ENCODE measurements at regions not wholly inside any gene's neighbourhood (a gene's known extent, or its start where the extent isn't known, plus 50 kb on each side); places are given as distances from the start of the nearest gene placed in this dataset.

GRCh38 chr2:220163486-220163885 lies 536.1 kb downstream of the SLC4A3 start:
- no peaks in the 10 kb centered on the region for H3K9me3 ChIP-seq
- intact Hi-C loops (cut with DNase I; ENCODE audit: low total_unique reads) (no loop called here), in situ Hi-C loops (cut with MboI; ENCODE audit: low sequenced_read_pairs in 4 of 4) (no loop called here)
- ATAC-seq, result no peak
- H3K27ac ChIP-seq, result no peak overlapping the region
- H3K4me1 ChIP-seq, result no peaks in the 10 kb centered on the region
- no peak for TF ChIP-seq POLR2A (IDR thresholded peaks at IDR 0.05)
- TF ChIP-seq, protein P1, sequence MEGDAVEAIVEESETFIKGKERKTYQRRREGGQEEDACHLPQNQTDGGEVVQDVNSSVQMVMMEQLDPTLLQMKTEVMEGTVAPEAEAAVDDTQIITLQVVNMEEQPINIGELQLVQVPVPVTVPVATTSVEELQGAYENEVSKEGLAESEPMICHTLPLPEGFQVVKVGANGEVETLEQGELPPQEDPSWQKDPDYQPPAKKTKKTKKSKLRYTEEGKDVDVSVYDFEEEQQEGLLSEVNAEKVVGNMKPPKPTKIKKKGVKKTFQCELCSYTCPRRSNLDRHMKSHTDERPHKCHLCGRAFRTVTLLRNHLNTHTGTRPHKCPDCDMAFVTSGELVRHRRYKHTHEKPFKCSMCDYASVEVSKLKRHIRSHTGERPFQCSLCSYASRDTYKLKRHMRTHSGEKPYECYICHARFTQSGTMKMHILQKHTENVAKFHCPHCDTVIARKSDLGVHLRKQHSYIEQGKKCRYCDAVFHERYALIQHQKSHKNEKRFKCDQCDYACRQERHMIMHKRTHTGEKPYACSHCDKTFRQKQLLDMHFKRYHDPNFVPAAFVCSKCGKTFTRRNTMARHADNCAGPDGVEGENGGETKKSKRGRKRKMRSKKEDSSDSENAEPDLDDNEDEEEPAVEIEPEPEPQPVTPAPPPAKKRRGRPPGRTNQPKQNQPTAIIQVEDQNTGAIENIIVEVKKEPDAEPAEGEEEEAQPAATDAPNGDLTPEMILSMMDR (IDR thresholded peaks at IDR 0.05 in 4 of 5, conservative IDR thresholded peaks at IDR 0.05 in 1 of 5), result no peak
- DNase-seq, result no peak
- no peaks in the 10 kb centered on the region for H3K27me3 ChIP-seq
- no peak overlapping the region for H3K4me3 ChIP-seq
- no peaks in the 10 kb centered on the region for H3K36me3 ChIP-seq

DNA sequence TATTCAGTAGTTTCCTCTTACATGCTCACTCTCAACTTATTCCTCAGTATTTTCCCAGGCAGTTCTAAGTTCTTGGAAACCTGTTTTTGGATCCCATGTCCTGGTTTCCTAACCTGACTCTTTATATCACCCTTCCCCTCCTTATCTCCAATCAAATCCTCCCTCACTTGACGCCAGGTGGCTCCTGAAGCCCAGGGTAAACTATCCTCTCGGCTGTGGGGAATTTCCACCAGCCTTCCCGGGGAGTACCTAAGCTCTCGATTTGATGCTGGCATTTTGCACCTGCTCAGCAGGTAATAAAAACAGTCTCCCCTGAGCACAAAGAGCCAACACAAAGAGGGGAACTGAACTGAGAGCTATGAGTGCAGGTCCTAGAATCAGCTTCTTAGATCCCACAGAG lies 538.0 kb downstream of the SLC4A3 start:
- no peak overlapping the region for H3K27ac ChIP-seq
- no peak for ATAC-seq

GRCh38 chr2:220166616-220167015 lies 539.2 kb downstream of the SLC4A3 start:
- H3K9me3 ChIP-seq, result no peaks in the 10 kb centered on the region
- TF ChIP-seq POLR2A (IDR thresholded peaks at IDR 0.05), result no peak
- TF ChIP-seq, protein P1 (IDR thresholded peaks at IDR 0.05 in 4 of 5, conservative IDR thresholded peaks at IDR 0.05 in 1 of 5), result no peak
- H3K4me1 ChIP-seq, result no peaks in the 10 kb centered on the region
- no peaks in the 10 kb centered on the region for H3K36me3 ChIP-seq
- DNase-seq (no peak), ATAC-seq (no peak)
- H3K27ac ChIP-seq, result no peak overlapping the region
- H3K4me3 ChIP-seq, result no peak overlapping the region
- intact Hi-C loops (cut with DNase I; ENCODE audit: low total_unique reads), result no loop called here
- no peaks in the 10 kb centered on the region for H3K27me3 ChIP-seq
- in situ Hi-C loops (cut with MboI; ENCODE audit: low sequenced_read_pairs in 4 of 4), result no loop called here

More for the DNA sequence above, 538.0 kb downstream of the SLC4A3 start:
- Histone ChIP-seq H3K9me3 (no peaks in the 10 kb centered on the region), H3K4me1 (no peaks in the 10 kb centered on the region), H3K4me3 (no peak overlapping the region), H3K27me3 (no peaks in the 10 kb centered on the region), H3K36me3 (no peaks in the 10 kb centered on the region)
- intact Hi-C loops (cut with DNase I; ENCODE audit: low total_unique reads) (no loop called here), in situ Hi-C loops (cut with MboI; ENCODE audit: low sequenced_read_pairs in 4 of 4) (no loop called here)
- no peak for TF ChIP-seq POLR2A (IDR thresholded peaks at IDR 0.05)
- TF ChIP-seq, protein P1 (IDR thresholded peaks at IDR 0.05 in 4 of 5, conservative IDR thresholded peaks at IDR 0.05 in 1 of 5), result no peak
- DNase-seq, result no peak

DNA sequence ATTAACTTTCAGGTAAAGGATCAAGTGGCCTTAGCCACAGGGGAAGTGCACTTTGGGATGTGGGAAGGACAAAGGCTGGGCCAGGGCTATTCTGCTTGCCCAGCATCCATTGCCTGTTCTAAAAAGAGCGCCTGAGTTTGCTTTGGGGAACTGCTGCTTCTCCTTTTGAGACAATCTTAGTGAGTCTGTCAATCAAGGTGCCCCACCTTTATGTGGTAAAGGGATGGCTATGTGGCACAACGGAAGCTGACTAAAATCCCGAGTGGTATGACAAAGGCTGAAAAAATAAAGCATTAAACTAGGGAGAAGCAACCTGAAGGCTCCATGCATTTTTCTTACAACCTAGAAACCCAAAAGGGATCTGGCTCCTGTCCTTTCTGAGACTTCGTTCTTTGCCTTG lies 540.5 kb downstream of the SLC4A3 start:
- intact Hi-C loops (cut with DNase I; ENCODE audit: low total_unique reads) (no loop called here), in situ Hi-C loops (cut with MboI; ENCODE audit: low sequenced_read_pairs in 4 of 4) (no loop called here)
- Histone ChIP-seq H3K4me3 (no peak overlapping the region), H3K27me3 (no peaks in the 10 kb centered on the region), H3K4me1 (no peaks in the 10 kb centered on the region), H3K9me3 (no peaks in the 10 kb centered on the region), H3K36me3 (no peaks in the 10 kb centered on the region), H3K27ac (no peak overlapping the region)
- no peak for TF ChIP-seq POLR2A (IDR thresholded peaks at IDR 0.05)
- TF ChIP-seq, protein P1 (IDR thresholded peaks at IDR 0.05 in 4 of 5, conservative IDR thresholded peaks at IDR 0.05 in 1 of 5), result no peak
- no peak for ATAC-seq
- no peak for DNase-seq

DNA sequence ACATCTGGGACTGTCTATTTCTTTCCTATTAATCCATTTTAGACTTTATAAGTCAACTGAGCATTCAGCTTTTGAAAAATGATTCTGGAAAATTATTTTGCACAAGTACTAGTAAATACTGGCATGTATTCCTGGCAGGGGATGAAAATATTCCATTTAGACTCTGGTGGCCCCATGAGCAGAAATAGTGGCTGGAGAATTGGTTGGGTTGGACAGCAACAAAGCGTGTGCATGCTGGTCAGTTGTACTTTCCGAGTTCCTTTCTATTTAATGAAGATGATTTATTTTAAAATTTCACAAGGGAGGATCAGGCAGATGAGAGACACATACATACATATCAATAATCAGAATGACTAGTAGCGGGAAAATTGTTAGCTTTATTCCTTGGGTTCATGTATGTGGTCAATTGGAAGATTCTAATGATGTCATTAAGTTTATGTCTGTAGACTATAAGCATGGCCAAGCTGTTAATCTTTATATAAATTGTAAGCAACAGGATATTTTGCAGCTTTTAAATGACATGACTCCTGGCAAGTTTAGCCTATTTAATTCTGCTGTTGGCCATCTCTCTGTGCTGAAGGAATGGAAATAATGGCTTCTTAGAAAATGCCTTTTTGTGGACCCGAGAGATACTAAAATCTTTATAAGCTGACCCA lies 541.6 kb downstream of the SLC4A3 start:
- DNase-seq (no peak), ATAC-seq (no peak)
- intact Hi-C loops (cut with DNase I; ENCODE audit: low total_unique reads) (no loop called here), in situ Hi-C loops (cut with MboI; ENCODE audit: low sequenced_read_pairs in 4 of 4) (no loop called here)
- no peaks in the 10 kb centered on the region for H3K36me3 ChIP-seq
- no peaks in the 10 kb centered on the region for H3K4me1 ChIP-seq
- H3K9me3 ChIP-seq, result no peaks in the 10 kb centered on the region
- TF ChIP-seq, protein P1 (IDR thresholded peaks at IDR 0.05 in 4 of 5, conservative IDR thresholded peaks at IDR 0.05 in 1 of 5), result no peak
- TF ChIP-seq POLR2A (IDR thresholded peaks at IDR 0.05), result no peak
- no peak overlapping the region for H3K27ac ChIP-seq
- no peaks in the 10 kb centered on the region for H3K27me3 ChIP-seq
- no peak overlapping the region for H3K4me3 ChIP-seq

Data from gastrocnemius medialis (tissue), 4 donors.